ENCODE measurements at regions not wholly inside any gene's neighbourhood (a gene's known extent, or its start where the extent isn't known, plus 50 kb on each side); places are given as distances from the start of the nearest gene placed in this dataset.

DNA sequence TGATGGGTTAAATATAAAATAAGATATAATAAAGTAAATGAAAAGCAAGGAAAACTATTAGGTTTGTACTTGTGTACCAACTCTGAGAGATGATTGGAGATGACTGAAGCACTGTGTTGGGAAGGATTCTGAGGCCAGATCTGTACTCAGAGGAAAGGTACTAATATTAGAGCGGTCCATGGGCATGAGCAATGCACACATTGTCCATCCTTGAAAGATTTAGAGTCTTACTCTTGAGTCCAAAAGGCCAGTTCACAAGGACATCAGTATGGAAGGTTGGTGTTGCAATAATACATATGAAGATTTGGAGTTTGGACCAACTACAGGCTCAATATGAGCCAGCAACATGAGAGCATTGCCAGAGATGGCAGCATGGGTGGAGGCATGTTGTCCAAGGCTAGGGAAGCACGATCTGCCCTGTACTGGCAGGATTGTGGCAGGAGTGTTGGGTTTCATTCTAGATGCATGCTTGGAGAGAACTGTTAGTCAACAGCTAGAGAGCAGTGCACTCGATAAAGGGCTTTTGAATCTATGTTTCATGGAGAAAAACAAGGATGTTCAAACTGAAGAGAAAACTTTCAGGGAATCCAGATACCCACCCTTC lies 84.4 kb downstream of the TMEM215 start:
- TF ChIP-seq, protein P1, sequence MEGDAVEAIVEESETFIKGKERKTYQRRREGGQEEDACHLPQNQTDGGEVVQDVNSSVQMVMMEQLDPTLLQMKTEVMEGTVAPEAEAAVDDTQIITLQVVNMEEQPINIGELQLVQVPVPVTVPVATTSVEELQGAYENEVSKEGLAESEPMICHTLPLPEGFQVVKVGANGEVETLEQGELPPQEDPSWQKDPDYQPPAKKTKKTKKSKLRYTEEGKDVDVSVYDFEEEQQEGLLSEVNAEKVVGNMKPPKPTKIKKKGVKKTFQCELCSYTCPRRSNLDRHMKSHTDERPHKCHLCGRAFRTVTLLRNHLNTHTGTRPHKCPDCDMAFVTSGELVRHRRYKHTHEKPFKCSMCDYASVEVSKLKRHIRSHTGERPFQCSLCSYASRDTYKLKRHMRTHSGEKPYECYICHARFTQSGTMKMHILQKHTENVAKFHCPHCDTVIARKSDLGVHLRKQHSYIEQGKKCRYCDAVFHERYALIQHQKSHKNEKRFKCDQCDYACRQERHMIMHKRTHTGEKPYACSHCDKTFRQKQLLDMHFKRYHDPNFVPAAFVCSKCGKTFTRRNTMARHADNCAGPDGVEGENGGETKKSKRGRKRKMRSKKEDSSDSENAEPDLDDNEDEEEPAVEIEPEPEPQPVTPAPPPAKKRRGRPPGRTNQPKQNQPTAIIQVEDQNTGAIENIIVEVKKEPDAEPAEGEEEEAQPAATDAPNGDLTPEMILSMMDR (conservative IDR thresholded peaks at IDR 0.05; ENCODE audit: low read depth in 2 of 2): no peak
- TF ChIP-seq EZH2 (IDR thresholded peaks at IDR 0.05; ENCODE audit: low read depth, unreplicated experiment) (no peak), JUNB (IDR thresholded peaks at IDR 0.05; ENCODE audit: unreplicated experiment) (no peak)

Data from GM23338 (cell line).